ACC112 (cell line): ENCODE measurements at regions not wholly inside any gene's neighbourhood (a gene's known extent, or its start where the extent isn't known, plus 50 kb on each side); places are given as distances from the start of the nearest gene placed in this dataset.
A peak's percentile ranks its signal among the peaks of the same experiment; 100 is the strongest.

ENCODE experiments used
- H2AFZ ChIP-seq: fragments of 200-600 bp; sonication (generic); one replicate; pipeline ENCODE4 v1.6.0; 2017; ENCODE audit warnings: antibody characterized with exemption, low read length; ENCODE audit not compliant: unreplicated experiment
- H3K27ac ChIP-seq: fragments of 200-600 bp; sonication (generic); 2 replicates; pipeline ENCODE4 v1.5.1; 2014; ENCODE audit warnings: low read depth, mild to moderate bottlenecking, antibody characterized with exemption, low read length, moderate library complexity
- H3K27me3 ChIP-seq: fragments of 200-600 bp; sonication (generic); 2 replicates; pipeline ENCODE4 v1.6.1; 2014; ENCODE audit warnings: mild to moderate bottlenecking, antibody characterized with exemption, low read length, moderate library complexity, mixed read lengths; ENCODE audit not compliant: insufficient read depth
- H3K36me3 ChIP-seq: fragments of 200-600 bp; sonication (generic); 2 replicates; pipeline ENCODE4 v1.6.1; 2016; ENCODE audit warnings: mild to moderate bottlenecking, antibody characterized with exemption, low read length, moderate library complexity, mixed read lengths; ENCODE audit not compliant: insufficient read depth
- H3K4me1 ChIP-seq: fragments of 200-600 bp; sonication (generic); one replicate; pipeline ENCODE4 v1.6.1; 2016; ENCODE audit warnings: low read length, mixed read lengths; ENCODE audit not compliant: insufficient read depth, unreplicated experiment, control insufficient read depth
- H3K4me3 ChIP-seq: fragments of 200-600 bp; sonication (generic); 2 replicates; pipeline ENCODE4 v1.5.1; 2014; ENCODE audit warnings: mild to moderate bottlenecking, low read depth, low read length
- H3K79me2 ChIP-seq: fragments of 200-600 bp; sonication (generic); one replicate; pipeline ENCODE4 v1.6.0; 2016; ENCODE audit warnings: low read length; ENCODE audit not compliant: control insufficient read depth, unreplicated experiment, insufficient read depth

DNA sequence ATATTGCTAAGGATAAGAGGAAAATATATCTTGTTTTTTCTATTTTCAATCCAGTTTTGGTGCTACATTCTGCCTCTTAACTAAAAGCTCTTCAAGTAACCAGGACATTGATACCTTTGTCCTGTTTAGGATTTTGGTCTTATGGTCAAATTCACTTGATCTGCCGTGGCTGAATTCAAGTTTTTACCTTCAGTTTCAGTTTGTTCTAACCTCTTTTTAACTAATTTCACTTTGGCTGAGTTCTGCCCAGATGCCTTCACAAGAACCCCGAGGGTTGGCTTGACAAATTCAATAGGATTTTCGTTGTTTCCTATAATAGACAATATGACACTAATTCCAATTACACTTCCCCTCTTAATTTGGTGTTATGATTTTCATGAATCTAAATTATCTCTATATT is 84.5 kb upstream of the C1orf21 start:
- H3K36me3 ChIP-seq: no peaks in the 10 kb centered on the region
- H3K4me3 ChIP-seq: 0 out of 2 replicates have a peak overlapping the region, but pooled peaks have one; percentile 18
- no peak overlapping the region for H3K27ac ChIP-seq
- peak overlapping the region; percentile 35 for H2AFZ ChIP-seq
- peaks cover 38% of the 10 kb centered on the region for H3K4me1 ChIP-seq
- no peaks in the 10 kb centered on the region for H3K79me2 ChIP-seq
- no peaks in the 10 kb centered on the region for H3K27me3 ChIP-seq

GRCh38 chr1:184310157-184310819 is 76.5 kb upstream of the C1orf21 start:
- no peaks in the 10 kb centered on the region for H3K79me2 ChIP-seq
- H3K27me3 ChIP-seq: no peaks in the 10 kb centered on the region
- no peaks in the 10 kb centered on the region for H3K4me1 ChIP-seq
- no peak overlapping the region for H3K4me3 ChIP-seq
- H3K27ac ChIP-seq: no peak overlapping the region
- H3K36me3 ChIP-seq: no peaks in the 10 kb centered on the region
- no peak overlapping the region for H2AFZ ChIP-seq

- Histone ChIP-seq H3K4me1 (no peaks in the 10 kb centered on the region), H2AFZ (no peak overlapping the region), H3K4me3 (no peak overlapping the region), H3K36me3 (no peaks in the 10 kb centered on the region), H3K27me3 (no peaks in the 10 kb centered on the region), H3K27ac (no peak overlapping the region), H3K79me2 (no peaks in the 10 kb centered on the region)
These were observed 75.2 kb upstream of the C1orf21 start for GRCh38 chr1:184311580-184311979.

DNA sequence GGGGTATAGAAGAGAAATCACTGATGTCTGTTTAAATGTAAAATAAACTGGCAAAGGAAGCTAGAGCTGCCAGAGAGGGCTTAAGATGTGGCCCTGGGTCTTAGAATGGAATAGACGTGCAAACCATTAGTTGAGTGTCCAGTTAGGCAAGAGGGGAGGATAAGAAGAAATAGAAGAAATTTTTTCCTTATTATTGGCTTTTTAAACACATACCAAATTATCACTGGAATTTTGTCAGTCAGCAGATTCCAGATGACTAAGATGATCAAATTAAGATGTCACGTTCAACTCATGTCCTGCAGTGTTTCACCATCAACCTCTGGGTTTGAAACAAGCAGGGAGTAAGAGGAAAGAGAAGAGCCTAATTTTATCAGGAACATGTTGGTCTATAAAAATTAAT is 71.6 kb upstream of the C1orf21 start:
- H3K4me3 ChIP-seq: no peak overlapping the region
- no peak overlapping the region for H2AFZ ChIP-seq
- no peaks in the 10 kb centered on the region for H3K27me3 ChIP-seq
- no peaks in the 10 kb centered on the region for H3K4me1 ChIP-seq
- no peak overlapping the region for H3K27ac ChIP-seq
- no peaks in the 10 kb centered on the region for H3K79me2 ChIP-seq
- H3K36me3 ChIP-seq: no peaks in the 10 kb centered on the region

DNA sequence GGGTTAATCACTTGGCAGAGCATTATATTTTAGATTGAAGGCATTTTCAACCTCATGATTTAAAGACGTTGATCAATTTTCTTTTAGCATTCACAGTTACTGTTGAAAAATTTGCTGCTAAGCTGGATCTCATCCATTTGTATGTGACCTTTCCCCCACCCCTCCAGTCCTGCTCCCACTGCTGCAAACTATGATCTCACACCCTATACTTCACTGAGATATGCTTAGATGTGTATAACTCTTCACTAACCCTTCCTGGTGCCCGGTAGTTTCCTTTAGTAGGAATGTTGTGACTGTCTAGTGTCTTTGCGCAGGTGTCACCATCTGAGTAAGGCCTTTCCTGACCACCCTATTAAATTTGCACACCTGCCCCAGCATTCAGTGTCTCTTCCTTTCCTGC is 67.0 kb upstream of the C1orf21 start:
- H3K27me3 ChIP-seq: no peaks in the 10 kb centered on the region
- H3K79me2 ChIP-seq: no peaks in the 10 kb centered on the region
- no peak overlapping the region for H2AFZ ChIP-seq
- H3K36me3 ChIP-seq: no peaks in the 10 kb centered on the region
- H3K4me1 ChIP-seq: no peaks in the 10 kb centered on the region
- no peak overlapping the region for H3K4me3 ChIP-seq
- no peak overlapping the region for H3K27ac ChIP-seq

GRCh38 chr1:184322253-184322652 is 64.6 kb upstream of the C1orf21 start:
- Histone ChIP-seq H3K79me2 (no peaks in the 10 kb centered on the region), H2AFZ (no peak overlapping the region), H3K4me1 (no peaks in the 10 kb centered on the region), H3K27me3 (no peaks in the 10 kb centered on the region), H3K36me3 (no peaks in the 10 kb centered on the region), H3K27ac (no peak overlapping the region), H3K4me3 (no peak overlapping the region)

DNA sequence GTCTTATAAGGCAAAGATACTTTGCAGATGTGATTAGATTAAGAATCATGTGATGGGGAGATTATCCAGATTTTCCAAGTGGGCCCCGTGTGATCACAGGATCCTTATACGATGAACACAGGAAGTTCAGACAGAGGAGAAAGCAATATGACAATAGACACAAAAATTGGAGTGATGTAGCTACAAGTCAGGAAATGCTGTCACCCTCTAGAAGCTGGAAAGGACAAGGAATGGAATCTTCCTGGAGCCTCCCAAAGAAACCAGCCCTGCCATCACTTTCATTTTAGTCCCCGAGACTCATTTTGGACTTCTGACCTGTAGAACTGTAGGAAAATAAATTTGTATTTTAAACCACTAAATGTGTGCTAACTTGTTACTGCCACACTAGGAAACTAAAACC is 61.9 kb upstream of the C1orf21 start:
- no peak overlapping the region for H3K4me3 ChIP-seq

DNA sequence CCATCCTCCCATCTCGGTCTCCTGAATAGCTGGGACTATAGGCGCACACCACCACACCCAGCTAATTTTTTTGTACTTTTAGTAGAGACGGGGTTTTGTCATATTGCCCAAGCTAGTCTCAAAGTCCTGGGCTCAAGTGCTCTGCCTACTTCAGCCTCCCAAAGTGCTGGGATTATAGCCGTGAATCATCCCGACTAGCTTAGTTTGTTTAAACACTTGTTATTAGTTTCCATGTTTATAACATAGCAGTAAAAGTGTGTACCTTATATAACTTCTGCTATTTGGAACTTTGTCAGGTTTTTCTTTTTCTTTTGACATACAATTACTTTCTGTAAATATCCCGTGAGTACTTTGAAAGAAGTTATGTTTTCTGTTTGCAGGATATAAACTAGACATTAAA is 60.6 kb upstream of the C1orf21 start:
- no peak overlapping the region for H3K4me3 ChIP-seq
- no peaks in the 10 kb centered on the region for H3K4me1 ChIP-seq
- H3K27me3 ChIP-seq: no peaks in the 10 kb centered on the region
- no peak overlapping the region for H3K27ac ChIP-seq
- H2AFZ ChIP-seq: no peak overlapping the region
- H3K36me3 ChIP-seq: no peaks in the 10 kb centered on the region
- no peaks in the 10 kb centered on the region for H3K79me2 ChIP-seq

More for the DNA sequence above, 61.9 kb upstream of the C1orf21 start:
- H2AFZ ChIP-seq: no peak overlapping the region
- H3K36me3 ChIP-seq: no peaks in the 10 kb centered on the region
- H3K27me3 ChIP-seq: no peaks in the 10 kb centered on the region
- H3K4me1 ChIP-seq: no peaks in the 10 kb centered on the region
- H3K79me2 ChIP-seq: no peaks in the 10 kb centered on the region
- no peak overlapping the region for H3K27ac ChIP-seq

DNA sequence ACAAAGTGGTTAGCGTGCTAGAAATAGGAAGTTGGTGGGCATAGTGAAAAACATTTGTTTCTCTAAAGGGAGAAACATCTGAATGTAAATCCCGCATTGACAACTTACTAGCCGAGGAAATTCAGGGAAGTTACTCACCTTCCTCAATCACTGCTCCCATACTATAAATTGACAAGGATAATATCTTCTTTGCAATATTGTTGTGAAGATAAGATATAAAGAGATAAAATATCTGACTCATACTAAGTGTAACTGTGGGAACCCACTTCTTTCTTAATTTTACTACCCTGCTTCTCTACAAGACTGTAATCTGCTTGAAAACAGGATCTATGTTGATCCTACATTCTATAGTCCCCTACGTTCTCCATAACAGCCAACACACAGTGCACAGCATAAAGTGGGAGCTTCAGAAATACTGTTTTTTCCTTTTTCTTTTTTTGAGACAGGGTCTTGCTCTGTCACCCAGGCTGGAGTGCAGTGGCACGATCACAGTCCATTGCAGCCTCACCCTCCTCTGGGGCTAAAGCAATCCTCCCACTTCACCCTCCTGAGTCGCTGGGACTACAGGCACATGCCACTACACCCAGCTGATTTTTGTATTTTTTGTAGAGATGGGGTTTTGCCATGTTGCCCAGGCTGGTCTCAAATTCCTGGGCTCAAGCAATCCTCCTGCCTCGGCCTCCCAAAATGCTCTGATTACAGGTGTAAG is 57.4 kb upstream of the C1orf21 start:
- Histone ChIP-seq H3K27ac (no peak overlapping the region), H3K27me3 (peaks cover 17% of the 10 kb centered on the region; the same call in 1 of the 2 replicates)

GRCh38 chr1:184329962-184330868 is 56.6 kb upstream of the C1orf21 start:
- Histone ChIP-seq H3K4me3 (no peak overlapping the region), H3K36me3 (no peaks in the 10 kb centered on the region), H3K27ac (no peak overlapping the region), H2AFZ (no peak overlapping the region), H3K4me1 (no peaks in the 10 kb centered on the region), H3K79me2 (no peaks in the 10 kb centered on the region), H3K27me3 (peaks cover 17% of the 10 kb centered on the region; the same call in 1 of the 2 replicates)

More for the DNA sequence above, 57.4 kb upstream of the C1orf21 start:
- no peak overlapping the region for H2AFZ ChIP-seq
- no peaks in the 10 kb centered on the region for H3K4me1 ChIP-seq
- no peaks in the 10 kb centered on the region for H3K36me3 ChIP-seq
- no peak overlapping the region for H3K4me3 ChIP-seq
- H3K79me2 ChIP-seq: no peaks in the 10 kb centered on the region
